DND-41 (cell line): ENCODE measurements at regions not wholly inside any gene's neighbourhood (a gene's known extent, or its start where the extent isn't known, plus 50 kb on each side); places are given as distances from the start of the nearest gene placed in this dataset.

ENCODE experiments used
- ATAC-seq: fragments of 200-7000 bp; cut with Tn5 transposase; 3 replicates; pipeline ENCODE4 v1.9.1; 2021; ENCODE audit warnings: low read depth; ENCODE audit not compliant: insufficient read depth
- DNase-seq: peaks from one replicate; pipeline ENCODE4 v3.0.0-alpha.2; 2020
- H2AFZ ChIP-seq: 2 replicates; pipeline ENCODE4 v1.6.0; 2012; ENCODE audit warnings: low read depth, low read length
- H3K27ac ChIP-seq: 2 replicates; pipeline ENCODE4 v1.5.1; 2012; ENCODE audit warnings: low read length, inconsistent platforms
- H3K27me3 ChIP-seq: fragments of 200-600 bp; sonication (generic); 2 replicates; pipeline ENCODE4 v1.6.0; 2012; ENCODE audit warnings: low read length, mild to moderate bottlenecking, inconsistent platforms; ENCODE audit not compliant: insufficient read depth, poor library complexity
- H3K36me3 ChIP-seq: 2 replicates; pipeline ENCODE4 v1.5.1; 2012; ENCODE audit warnings: low read length, inconsistent platforms; ENCODE audit not compliant: insufficient read depth
- H3K4me1 ChIP-seq: 2 replicates; pipeline ENCODE4 v1.5.1; 2012; ENCODE audit warnings: mild to moderate bottlenecking, low read length; ENCODE audit not compliant: insufficient read depth
- H3K4me2 ChIP-seq: 2 replicates; pipeline ENCODE4 v1.6.0; 2012; ENCODE audit warnings: mild to moderate bottlenecking, moderate library complexity, low read length, inconsistent platforms; ENCODE audit not compliant: insufficient read depth
- H3K4me3 ChIP-seq, 2 experiments: fragments of 200-600 bp in 1 of 2; shearing (Covaris generic) in 1 of 2; 2 replicates each; pipeline ENCODE4 v1.5.1; 2012 to 2016; ENCODE audit warnings: inconsistent platforms in 2 of 2, low read length in 2 of 2, mild to moderate bottlenecking in 2 of 2, low read depth in 1 of 2, moderate library complexity in 1 of 2
- H3K79me2 ChIP-seq: 2 replicates; pipeline ENCODE4 v1.6.0; 2012; ENCODE audit warnings: low read length, inconsistent platforms; ENCODE audit not compliant: insufficient read depth
- H3K9ac ChIP-seq: 2 replicates; pipeline ENCODE4 v1.6.0; 2012; ENCODE audit warnings: low read depth, mild to moderate bottlenecking, inconsistent platforms, low read length, moderate library complexity
- H3K9me3 ChIP-seq: 2 replicates; pipeline ENCODE4 v1.5.1; 2012; ENCODE audit warnings: low read length, moderate library complexity, mild to moderate bottlenecking, inconsistent platforms; ENCODE audit not compliant: insufficient read depth, severe bottlenecking
- H4K20me1 ChIP-seq: 2 replicates; pipeline ENCODE4 v1.6.0; 2012; ENCODE audit warnings: low read length; ENCODE audit not compliant: insufficient read depth
- CTCF ChIP-seq: IDR thresholded peaks from 2 replicates; pipeline ENCODE4 v1.5.1; 2012; ENCODE audit warnings: borderline replicate concordance, low read length, moderate library complexity, mild to moderate bottlenecking; ENCODE audit not compliant: poor library complexity, severe bottlenecking; ENCODE audit errors: extremely low read depth
- EZH2 ChIP-seq: IDR thresholded peaks from 3 replicates; pipeline ENCODE4 v1.6.1; 2012; ENCODE audit warnings: borderline replicate concordance, low read depth, mild to moderate bottlenecking, moderate library complexity, low read length, inconsistent platforms; ENCODE audit not compliant: severe bottlenecking

GRCh38 chr16:49140618-49141017 is 141.0 kb downstream of the CBLN1 start:
- DNase-seq: no peak
- ATAC-seq: no peak
- H3K9me3 ChIP-seq: no peaks in the 10 kb centered on the region

GRCh38 chr16:49130397-49130796 is 151.2 kb downstream of the CBLN1 start:
- Histone ChIP-seq H3K9me3 (no peaks in the 10 kb centered on the region), H3K4me3 (no peak overlapping the region), H3K36me3 (no peaks in the 10 kb centered on the region), H4K20me1 (no peaks in the 10 kb centered on the region), H3K9ac (no peak overlapping the region), H3K4me2 (no peak overlapping the region), H3K79me2 (no peaks in the 10 kb centered on the region), H2AFZ (no peak overlapping the region), H3K27ac (no peak overlapping the region), H3K4me1 (no peaks in the 10 kb centered on the region), H3K27me3 (no peaks in the 10 kb centered on the region)
- ATAC-seq (no peak), DNase-seq (no peak)
- TF ChIP-seq CTCF (no peak), EZH2 (no peak)

More at GRCh38 chr16:49140618-49141017, 141.0 kb downstream of the CBLN1 start:
- Histone ChIP-seq H2AFZ (no peak overlapping the region), H3K4me2 (no peak overlapping the region), H3K9ac (no peak overlapping the region), H3K27ac (no peak overlapping the region), H4K20me1 (no peaks in the 10 kb centered on the region; the same call in 1 of the 2 replicates), H3K27me3 (no peaks in the 10 kb centered on the region), H3K4me1 (no peaks in the 10 kb centered on the region), H3K36me3 (no peaks in the 10 kb centered on the region), H3K79me2 (no peaks in the 10 kb centered on the region), H3K4me3 (no peak overlapping the region)
- TF ChIP-seq EZH2 (no peak), CTCF (no peak)

GRCh38 chr16:49129935-49130334 is 151.7 kb downstream of the CBLN1 start:
- no peaks in the 10 kb centered on the region for H3K9me3 ChIP-seq
- H4K20me1 ChIP-seq: no peaks in the 10 kb centered on the region
- H2AFZ ChIP-seq: no peak overlapping the region
- H3K4me2 ChIP-seq: no peak overlapping the region
- no peaks in the 10 kb centered on the region for H3K36me3 ChIP-seq
- H3K27ac ChIP-seq: no peak overlapping the region
- no peak overlapping the region for H3K4me3 ChIP-seq
- no peaks in the 10 kb centered on the region for H3K79me2 ChIP-seq
- H3K9ac ChIP-seq: no peak overlapping the region
- TF ChIP-seq CTCF (no peak), EZH2 (no peak)
- H3K4me1 ChIP-seq: no peaks in the 10 kb centered on the region
- no peaks in the 10 kb centered on the region for H3K27me3 ChIP-seq
- no peak for ATAC-seq
- no peak for DNase-seq

GRCh38 chr16:49128740-49129139 is 152.9 kb downstream of the CBLN1 start:
- Histone ChIP-seq H3K9ac (no peak overlapping the region), H3K36me3 (no peaks in the 10 kb centered on the region), H3K79me2 (no peaks in the 10 kb centered on the region), H2AFZ (no peak overlapping the region), H3K27ac (no peak overlapping the region), H4K20me1 (no peaks in the 10 kb centered on the region), H3K4me3 (no peak overlapping the region), H3K27me3 (no peaks in the 10 kb centered on the region), H3K4me1 (no peaks in the 10 kb centered on the region), H3K9me3 (no peaks in the 10 kb centered on the region), H3K4me2 (no peak overlapping the region)
- no peak for ATAC-seq
- no peak for TF ChIP-seq EZH2
- no peak for TF ChIP-seq CTCF
- DNase-seq: no peak
